CD4-positive, alpha-beta T cell (primary cell): ENCODE measurements at regions not wholly inside any gene's neighbourhood (a gene's known extent, or its start where the extent isn't known, plus 50 kb on each side); places are given as distances from the start of the nearest gene placed in this dataset.

ENCODE experiments used
- ATAC-seq: fragments of 200-7000 bp; cut with Tn5 transposase; one replicate; pipeline ENCODE4 v1.10.0; 2022; ENCODE audit warnings: mild to moderate bottlenecking; ENCODE audit not compliant: poor library complexity
- CTCF ChIA-PET: fragments of 350-600 bp; sonication (Branson Sonifier 250); formaldehyde crosslinking; loops from one replicate; lab custom pipeline; 2021; ENCODE audit warnings: antibody characterized with exemption, inconsistent platforms; lab: Charles Lee
- POLR2A ChIA-PET: fragments of 350-600 bp; sonication (Branson Sonifier 250); formaldehyde crosslinking; loops from one replicate; lab custom pipeline; 2021; ENCODE audit warnings: antibody characterized with exemption, inconsistent platforms; lab: Charles Lee
- DNase-seq, 14 experiments: peaks; one replicate each; pipeline ENCODE4 v3.0.0-alpha.2; 2013 to 2020; ENCODE audit warnings: mixed read lengths in 2 of 14
- H3K27ac ChIP-seq, 2 donors: one replicate each; pipeline versions ENCODE4 v1.5.1 to v1.7.0; 2013; ENCODE audit warnings: low read length in 2 of 2, low read depth in 1 of 2, mild to moderate bottlenecking in 1 of 2
- H3K27me3 ChIP-seq, 2 experiments: 1 replicate in 1 of 2; 2 replicates in 1 of 2; pipeline versions ENCODE4 v1.6.1 to v1.7.0; 2013; ENCODE audit warnings: low read length in 2 of 2, control low read depth in 1 of 2, mild to moderate bottlenecking in 1 of 2, moderate library complexity in 1 of 2; ENCODE audit not compliant: insufficient read depth in 2 of 2, control insufficient read depth in 1 of 2
- H3K36me3 ChIP-seq: one replicate; pipeline ENCODE4 v1.6.1; 2013; ENCODE audit warnings: low read length, control low read depth; ENCODE audit not compliant: insufficient read depth
- H3K4me1 ChIP-seq: one replicate; pipeline ENCODE4 v1.6.1; 2013; ENCODE audit warnings: low read length, control low read depth; ENCODE audit not compliant: insufficient read depth
- H3K4me3 ChIP-seq: one replicate; pipeline ENCODE4 v1.5.1; 2013; ENCODE audit warnings: mild to moderate bottlenecking, low read length, moderate library complexity
- H3K9me3 ChIP-seq, 2 experiments: 1 replicate in 1 of 2; 2 replicates in 1 of 2; pipeline versions ENCODE4 v1.6.1 to v1.7.0; 2013; ENCODE audit warnings: low read length in 2 of 2, mild to moderate bottlenecking in 2 of 2, control low read depth in 1 of 2, moderate library complexity in 1 of 2; ENCODE audit not compliant: control insufficient read depth in 1 of 2, insufficient read depth in 1 of 2
- H3K27ac Mint-ChIP-seq: one replicate; pipeline ENCODE4 v1.8.0; 2020; ENCODE audit warnings: mixed read lengths
- H3K27me3 Mint-ChIP-seq: one replicate; pipeline ENCODE4 v1.8.0; 2021; ENCODE audit warnings: mixed read lengths
- H3K36me3 Mint-ChIP-seq: one replicate; pipeline ENCODE4 v1.8.0; 2021; ENCODE audit warnings: low read depth, mixed read lengths
- H3K4me1 Mint-ChIP-seq: one replicate; pipeline ENCODE4 v1.8.0; 2021; ENCODE audit warnings: low read depth, mixed read lengths
- H3K4me3 Mint-ChIP-seq: one replicate; pipeline ENCODE4 v1.8.0; 2020; ENCODE audit warnings: mild to moderate bottlenecking, mixed read lengths
- H3K9me3 Mint-ChIP-seq: one replicate; pipeline ENCODE4 v1.8.0; 2020; ENCODE audit warnings: mixed read lengths
- intact Hi-C, 2 experiments: fragments of 100-400 bp; cut with DNase I in 1 of 2; cut with micrococcal nuclease in 1 of 2; formaldehyde crosslinking; loops; one replicate each; pipeline versions ENCODE4 v1.15.1 to v1.9.0; 2023 to 2025; cut with DNase I, micrococcal nuclease
- TF ChIP-seq, protein P1 (sequence below): fragments of 200-600 bp; IDR thresholded peaks from one replicate; pipeline ENCODE4 v1.8.0; 2022; ENCODE audit warnings: antibody characterized with exemption, mild to moderate bottlenecking

DNA sequence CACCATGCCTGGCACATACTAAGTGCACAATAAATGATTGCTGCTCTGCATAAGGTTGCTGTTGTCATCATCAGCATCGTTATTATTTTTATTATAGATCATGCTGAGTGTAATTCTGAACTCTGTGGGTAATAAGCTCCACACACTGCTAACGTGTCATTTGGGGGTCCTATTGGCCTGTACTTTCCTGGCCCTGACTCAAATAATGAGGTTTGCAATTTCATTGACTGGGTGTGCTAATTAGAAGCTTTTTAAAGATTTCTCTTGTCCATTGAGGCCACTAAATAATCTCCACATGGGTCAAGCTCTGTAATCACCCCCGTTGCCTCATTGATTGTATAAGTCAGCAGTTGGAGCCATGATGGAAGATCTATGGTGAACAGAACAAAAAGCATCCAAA lies 320.8 kb upstream of the TMPO start:
- H3K4me3 ChIP-seq: no peak overlapping the region
- ChIA-PET CTCF (interaction anchor here (0.6 kb wide), 2 partner anchors 11 to 500 kb away, joined by 3 read pairs; no protein-coding TSS in a partner anchor), POLR2A (no interaction called here)
- TF ChIP-seq, protein P1, sequence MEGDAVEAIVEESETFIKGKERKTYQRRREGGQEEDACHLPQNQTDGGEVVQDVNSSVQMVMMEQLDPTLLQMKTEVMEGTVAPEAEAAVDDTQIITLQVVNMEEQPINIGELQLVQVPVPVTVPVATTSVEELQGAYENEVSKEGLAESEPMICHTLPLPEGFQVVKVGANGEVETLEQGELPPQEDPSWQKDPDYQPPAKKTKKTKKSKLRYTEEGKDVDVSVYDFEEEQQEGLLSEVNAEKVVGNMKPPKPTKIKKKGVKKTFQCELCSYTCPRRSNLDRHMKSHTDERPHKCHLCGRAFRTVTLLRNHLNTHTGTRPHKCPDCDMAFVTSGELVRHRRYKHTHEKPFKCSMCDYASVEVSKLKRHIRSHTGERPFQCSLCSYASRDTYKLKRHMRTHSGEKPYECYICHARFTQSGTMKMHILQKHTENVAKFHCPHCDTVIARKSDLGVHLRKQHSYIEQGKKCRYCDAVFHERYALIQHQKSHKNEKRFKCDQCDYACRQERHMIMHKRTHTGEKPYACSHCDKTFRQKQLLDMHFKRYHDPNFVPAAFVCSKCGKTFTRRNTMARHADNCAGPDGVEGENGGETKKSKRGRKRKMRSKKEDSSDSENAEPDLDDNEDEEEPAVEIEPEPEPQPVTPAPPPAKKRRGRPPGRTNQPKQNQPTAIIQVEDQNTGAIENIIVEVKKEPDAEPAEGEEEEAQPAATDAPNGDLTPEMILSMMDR: no peak
- intact Hi-C loops: no loop called here
- H3K4me1 Mint-ChIP-seq: no peaks in the 10 kb centered on the region
- H3K9me3 ChIP-seq: no peaks in the 10 kb centered on the region
- no peak overlapping the region for H3K27ac ChIP-seq
- no peaks in the 10 kb centered on the region for H3K36me3 Mint-ChIP-seq
- H3K4me3 Mint-ChIP-seq: no peak overlapping the region
- ATAC-seq (no peak), DNase-seq (no peak)
- H3K27me3 ChIP-seq: no peaks in the 10 kb centered on the region
- no peaks in the 10 kb centered on the region for H3K9me3 Mint-ChIP-seq
- no peak overlapping the region for H3K27ac Mint-ChIP-seq
- peaks cover 12% of the 10 kb centered on the region for H3K27me3 Mint-ChIP-seq
- H3K36me3 ChIP-seq: no peaks in the 10 kb centered on the region
- H3K4me1 ChIP-seq: no peaks in the 10 kb centered on the region

DNA sequence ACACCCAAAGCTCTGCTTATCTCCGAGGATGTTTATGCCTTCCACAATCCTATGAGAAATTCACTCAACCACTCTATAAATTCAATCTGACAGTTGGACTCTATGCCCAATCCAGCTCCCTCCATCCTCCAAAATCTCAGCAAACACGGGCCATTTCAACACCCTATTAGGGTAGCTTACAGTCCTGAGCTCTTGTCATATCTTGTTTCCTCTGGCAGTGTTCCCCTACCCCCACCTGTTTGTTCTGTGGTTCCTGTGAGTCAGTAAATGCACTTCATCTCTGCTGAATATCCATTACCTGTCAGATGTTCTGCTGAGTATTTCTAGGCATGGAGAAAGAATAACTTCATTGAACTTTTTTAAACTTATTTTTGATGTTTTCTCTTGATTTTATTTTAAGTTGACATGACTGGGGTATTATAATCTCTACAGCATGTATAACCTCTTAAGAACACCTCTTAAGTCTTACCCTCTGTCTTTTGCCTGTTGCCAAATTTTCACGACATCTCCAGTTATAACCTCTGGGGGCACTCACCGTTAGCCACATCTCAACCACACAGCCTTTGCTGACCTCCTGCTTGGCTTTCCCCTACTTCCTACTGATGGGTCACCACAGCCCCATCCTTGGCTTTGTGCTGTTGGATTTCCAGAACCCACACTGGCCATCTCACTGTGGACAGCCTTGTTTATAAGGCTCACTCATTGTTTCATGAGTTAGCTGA lies 317.0 kb upstream of the TMPO start:
- no peaks in the 10 kb centered on the region for H3K4me1 Mint-ChIP-seq
- ATAC-seq (no peak), DNase-seq (no peak)
- Histone ChIP-seq H3K36me3 (no peaks in the 10 kb centered on the region), H3K27ac (no peak overlapping the region), H3K4me3 (no peak overlapping the region), H3K27me3 (no peaks in the 10 kb centered on the region), H3K4me1 (no peaks in the 10 kb centered on the region), H3K9me3 (no peaks in the 10 kb centered on the region)
- H3K36me3 Mint-ChIP-seq: no peaks in the 10 kb centered on the region
- no peak overlapping the region for H3K4me3 Mint-ChIP-seq
- peaks cover 12% of the 10 kb centered on the region for H3K27me3 Mint-ChIP-seq
- peaks cover 3% of the 10 kb centered on the region for H3K9me3 Mint-ChIP-seq
- POLR2A ChIA-PET: no interaction called here
- H3K27ac Mint-ChIP-seq: no peak overlapping the region
- CTCF ChIA-PET: no interaction called here
- intact Hi-C loops: no loop called here
- TF ChIP-seq, protein P1: no peak

DNA sequence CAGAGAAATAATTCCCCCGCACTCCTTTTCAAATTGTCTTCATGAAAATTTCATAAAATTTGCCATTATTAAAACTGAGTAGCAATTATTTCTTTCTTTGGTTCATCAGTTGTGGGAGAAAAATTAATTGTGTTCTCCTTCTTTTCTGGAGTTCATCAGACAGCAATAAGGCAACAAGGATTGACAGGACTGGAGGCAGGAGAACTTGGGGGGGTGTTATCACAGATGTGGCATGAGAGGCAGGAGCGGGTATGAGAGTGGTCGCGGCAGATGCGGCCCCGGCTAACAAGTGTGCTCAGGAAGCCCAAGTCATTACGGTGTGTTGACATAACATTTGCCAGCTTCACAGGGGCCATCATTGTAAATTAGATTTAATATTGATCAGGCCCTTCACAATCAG lies 306.6 kb upstream of the TMPO start:
- H3K9me3 ChIP-seq: no peaks in the 10 kb centered on the region
- intact Hi-C loops: no loop called here
- no peaks in the 10 kb centered on the region for H3K36me3 Mint-ChIP-seq
- no peaks in the 10 kb centered on the region for H3K4me1 ChIP-seq
- H3K27ac Mint-ChIP-seq: no peak overlapping the region
- ATAC-seq (no peak), DNase-seq (no peak)
- no peaks in the 10 kb centered on the region for H3K27me3 ChIP-seq
- no peak overlapping the region for H3K4me3 Mint-ChIP-seq
- POLR2A ChIA-PET: no interaction called here
- H3K27ac ChIP-seq: no peak overlapping the region
- CTCF ChIA-PET: no interaction called here
- H3K4me3 ChIP-seq: no peak overlapping the region
- TF ChIP-seq, protein P1: no peak
- H3K36me3 ChIP-seq: no peaks in the 10 kb centered on the region
- no peaks in the 10 kb centered on the region for H3K27me3 Mint-ChIP-seq
- H3K9me3 Mint-ChIP-seq: peaks cover 8% of the 10 kb centered on the region
- H3K4me1 Mint-ChIP-seq: no peaks in the 10 kb centered on the region
